BE2C (cell line): ENCODE measurements at regions not wholly inside any gene's neighbourhood (a gene's known extent, or its start where the extent isn't known, plus 50 kb on each side); places are given as distances from the start of the nearest gene placed in this dataset.
"Not testable (repeated sequence)": the region's sequence is repeated elsewhere in the genome, so short reads cannot be mapped to it uniquely, and the experiment has no call there.

ENCODE experiments used
- DNase-seq: peaks from one replicate; pipeline ENCODE4 v3.0.0-alpha.2; 2020
- H3K27me3 ChIP-seq: fragments of 250-450 bp; sonication (Bioruptor Pico); 2 replicates; pipeline ENCODE4 v1.5.1; 2020; ENCODE audit warnings: mild to moderate bottlenecking
- H3K36me3 ChIP-seq: fragments of 250-450 bp; sonication (Bioruptor Pico); 2 replicates; pipeline ENCODE4 v1.5.1; 2020; ENCODE audit warnings: mild to moderate bottlenecking
- H3K4me1 ChIP-seq: fragments of 250-450 bp; sonication (Bioruptor Pico); 2 replicates; pipeline ENCODE4 v1.5.1; 2020
- H3K4me3 ChIP-seq: 2 replicates; pipeline ENCODE4 v1.5.1; 2011; ENCODE audit warnings: low read depth, low read length
- H3K9me3 ChIP-seq: fragments of 250-450 bp; sonication (Bioruptor Pico); 2 replicates; pipeline ENCODE4 v1.5.1; 2020
- TF ChIP-seq, protein P1 (sequence below): IDR thresholded peaks from 2 replicates; pipeline ENCODE4 v1.5.1; 2012; ENCODE audit warnings: mild to moderate bottlenecking, low read depth, low read length

DNA sequence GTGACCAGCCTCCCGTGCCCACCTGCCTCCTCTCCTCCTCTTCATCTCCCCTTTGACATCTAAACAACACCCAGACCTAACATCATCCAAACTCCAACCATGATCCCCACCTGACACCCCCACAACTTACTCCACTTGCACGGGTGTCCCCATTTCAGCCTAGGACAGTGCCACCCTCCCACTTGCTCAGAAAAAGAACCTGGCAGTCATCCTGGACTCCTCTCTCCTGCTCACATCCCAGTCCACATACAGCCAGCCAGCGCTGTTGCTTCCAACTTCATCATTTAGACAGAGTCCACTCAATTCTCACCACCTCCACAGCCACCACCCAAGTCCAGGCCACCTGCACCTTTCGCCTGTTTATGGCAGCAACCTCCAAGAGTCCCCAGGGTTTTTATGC lies 485.7 kb downstream of the MN1 start:
- no peak overlapping the region for H3K4me3 ChIP-seq

DNA sequence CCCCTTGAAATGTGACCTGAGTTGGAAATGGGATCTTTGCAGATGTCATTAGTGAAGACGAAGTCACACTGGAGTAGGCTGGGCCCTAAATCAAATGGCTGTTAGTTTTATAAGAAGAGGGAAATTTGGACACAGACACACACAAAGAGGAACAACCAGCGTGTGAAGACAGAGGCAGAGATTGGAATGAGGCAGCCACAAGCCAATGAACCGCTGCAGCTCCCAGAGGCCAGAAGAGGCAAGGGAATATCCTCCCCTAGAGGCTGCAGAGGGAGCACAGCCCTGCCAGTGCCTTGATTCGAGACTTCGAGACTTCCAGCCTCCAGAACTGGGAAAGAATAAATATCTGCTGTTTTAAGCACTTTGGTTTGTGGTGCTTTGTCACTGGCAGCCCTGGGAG lies 484.5 kb downstream of the MN1 start:
- Histone ChIP-seq H3K36me3 (no peaks in the 10 kb centered on the region), H3K4me1 (peaks cover 7% of the 10 kb centered on the region; the same call in 1 of the 2 replicates), H3K27me3 (peaks cover 3% of the 10 kb centered on the region; the same call in 1 of the 2 replicates), H3K9me3 (no peaks in the 10 kb centered on the region), H3K4me3 (no peak overlapping the region)
- TF ChIP-seq, protein P1, sequence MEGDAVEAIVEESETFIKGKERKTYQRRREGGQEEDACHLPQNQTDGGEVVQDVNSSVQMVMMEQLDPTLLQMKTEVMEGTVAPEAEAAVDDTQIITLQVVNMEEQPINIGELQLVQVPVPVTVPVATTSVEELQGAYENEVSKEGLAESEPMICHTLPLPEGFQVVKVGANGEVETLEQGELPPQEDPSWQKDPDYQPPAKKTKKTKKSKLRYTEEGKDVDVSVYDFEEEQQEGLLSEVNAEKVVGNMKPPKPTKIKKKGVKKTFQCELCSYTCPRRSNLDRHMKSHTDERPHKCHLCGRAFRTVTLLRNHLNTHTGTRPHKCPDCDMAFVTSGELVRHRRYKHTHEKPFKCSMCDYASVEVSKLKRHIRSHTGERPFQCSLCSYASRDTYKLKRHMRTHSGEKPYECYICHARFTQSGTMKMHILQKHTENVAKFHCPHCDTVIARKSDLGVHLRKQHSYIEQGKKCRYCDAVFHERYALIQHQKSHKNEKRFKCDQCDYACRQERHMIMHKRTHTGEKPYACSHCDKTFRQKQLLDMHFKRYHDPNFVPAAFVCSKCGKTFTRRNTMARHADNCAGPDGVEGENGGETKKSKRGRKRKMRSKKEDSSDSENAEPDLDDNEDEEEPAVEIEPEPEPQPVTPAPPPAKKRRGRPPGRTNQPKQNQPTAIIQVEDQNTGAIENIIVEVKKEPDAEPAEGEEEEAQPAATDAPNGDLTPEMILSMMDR: peak; percentile 36
- no peak for DNase-seq

More for the DNA sequence above, 485.7 kb downstream of the MN1 start:
- Histone ChIP-seq H3K27me3 (peaks cover 2% of the 10 kb centered on the region; the same call in 1 of the 2 replicates), H3K4me1 (peaks cover 7% of the 10 kb centered on the region; the same call in 1 of the 2 replicates), H3K9me3 (no peaks in the 10 kb centered on the region), H3K36me3 (no peaks in the 10 kb centered on the region)
- DNase-seq: no peak
- TF ChIP-seq, protein P1: no peak

DNA sequence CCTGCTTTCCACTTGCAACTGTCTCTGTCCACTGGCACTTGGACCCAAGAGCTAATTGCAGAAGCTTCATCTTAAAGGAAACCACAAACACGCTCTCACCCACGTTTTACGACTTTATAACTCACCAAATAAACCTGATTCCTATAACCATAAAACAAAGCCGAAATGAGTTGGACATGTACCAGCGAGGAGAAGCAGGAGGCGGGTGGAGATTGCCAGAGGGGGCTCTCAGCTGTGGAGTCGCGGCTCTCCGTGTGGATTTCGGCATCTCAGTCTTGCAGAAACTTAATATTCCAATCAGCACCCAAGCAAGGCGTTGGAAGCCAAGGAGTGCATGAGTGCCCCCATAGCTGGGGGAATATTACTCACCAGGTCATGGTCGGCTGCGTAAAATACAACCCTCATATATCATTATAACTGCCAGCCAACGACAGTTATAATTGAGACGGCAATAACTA lies 483.6 kb downstream of the MN1 start:
- Histone ChIP-seq H3K36me3 (no peaks in the 10 kb centered on the region), H3K27me3 (peaks cover 3% of the 10 kb centered on the region; the same call in 1 of the 2 replicates), H3K9me3 (no peaks in the 10 kb centered on the region), H3K4me3 (no peak overlapping the region), H3K4me1 (peaks cover 3% of the 10 kb centered on the region; the same call in 1 of the 2 replicates)
- TF ChIP-seq, protein P1: no peak
- DNase-seq: no peak

DNA sequence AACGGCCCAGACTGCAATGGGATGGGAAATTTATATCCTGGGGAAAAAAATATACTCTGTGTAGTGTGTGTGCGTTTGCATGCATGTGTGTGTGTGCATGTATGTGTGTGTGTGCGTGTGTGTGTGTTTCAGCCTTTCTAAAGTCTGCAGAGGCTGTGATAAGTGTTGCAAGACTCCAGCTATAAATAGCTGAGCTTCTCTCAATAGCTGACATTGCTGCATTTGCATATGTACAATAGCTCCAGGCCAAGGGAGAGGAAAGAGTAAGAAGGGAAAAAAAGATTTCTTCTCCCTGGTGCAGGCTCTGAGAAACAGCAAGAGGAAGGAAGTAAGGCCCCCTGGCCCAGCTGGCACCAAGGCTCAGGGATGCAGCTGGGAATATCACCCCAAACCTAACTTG lies 483.0 kb downstream of the MN1 start:
- H3K9me3 ChIP-seq: no peaks in the 10 kb centered on the region
- no peak overlapping the region for H3K4me3 ChIP-seq
- TF ChIP-seq, protein P1: no peak
- H3K4me1 ChIP-seq: peaks cover 3% of the 10 kb centered on the region; the same call in 1 of the 2 replicates
- H3K36me3 ChIP-seq: no peaks in the 10 kb centered on the region
- no peak for DNase-seq
- H3K27me3 ChIP-seq: peaks cover 3% of the 10 kb centered on the region; the same call in 1 of the 2 replicates

DNA sequence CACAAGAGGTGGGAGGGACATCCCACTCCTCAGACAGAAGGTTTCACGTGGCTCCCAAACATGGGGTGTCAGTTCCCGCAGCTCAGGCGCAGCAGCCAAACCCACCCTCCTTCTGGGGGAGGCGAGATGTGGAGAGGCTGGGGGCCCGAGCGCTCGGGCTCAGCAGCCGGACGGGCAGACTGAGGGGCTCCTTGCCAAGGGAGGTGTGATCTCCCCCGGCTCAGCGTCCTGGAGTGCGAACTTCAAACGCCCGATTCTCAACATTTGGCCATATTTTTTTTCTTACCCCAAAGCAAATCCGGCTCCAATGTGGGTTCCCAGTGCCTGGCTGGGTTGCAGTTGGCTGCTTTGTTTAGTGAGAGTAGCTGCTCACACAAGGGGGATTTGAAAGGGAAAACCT lies 477.9 kb downstream of the MN1 start:
- Histone ChIP-seq H3K27me3 (peaks cover 3% of the 10 kb centered on the region; the same call in 1 of the 2 replicates), H3K4me3 (no peak overlapping the region), H3K4me1 (no peaks in the 10 kb centered on the region), H3K9me3 (no peaks in the 10 kb centered on the region), H3K36me3 (no peaks in the 10 kb centered on the region)
- no peak for DNase-seq
- TF ChIP-seq, protein P1: no peak

DNA sequence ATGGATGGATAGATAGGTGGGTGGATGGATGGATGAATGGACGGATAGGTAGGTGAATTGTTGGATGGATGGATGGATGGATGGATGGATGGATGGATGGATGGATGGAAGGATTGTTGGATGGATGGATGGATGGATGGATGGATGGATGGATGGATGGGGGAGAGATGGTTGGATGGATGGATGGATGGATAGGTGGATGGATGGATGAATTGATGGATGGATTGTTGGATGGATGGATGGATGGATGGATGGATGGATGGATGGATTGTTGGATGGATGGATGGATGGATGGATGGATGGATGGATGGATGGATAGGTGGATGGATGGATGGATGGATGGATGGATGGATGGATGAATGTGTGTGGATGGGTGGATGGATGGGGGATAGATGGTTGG lies 476.6 kb downstream of the MN1 start:
- H3K4me3 ChIP-seq, H3K4me1 ChIP-seq, H3K9me3 ChIP-seq, DNase-seq, H3K27me3 ChIP-seq, H3K36me3 ChIP-seq: not testable (repeated sequence)

DNA sequence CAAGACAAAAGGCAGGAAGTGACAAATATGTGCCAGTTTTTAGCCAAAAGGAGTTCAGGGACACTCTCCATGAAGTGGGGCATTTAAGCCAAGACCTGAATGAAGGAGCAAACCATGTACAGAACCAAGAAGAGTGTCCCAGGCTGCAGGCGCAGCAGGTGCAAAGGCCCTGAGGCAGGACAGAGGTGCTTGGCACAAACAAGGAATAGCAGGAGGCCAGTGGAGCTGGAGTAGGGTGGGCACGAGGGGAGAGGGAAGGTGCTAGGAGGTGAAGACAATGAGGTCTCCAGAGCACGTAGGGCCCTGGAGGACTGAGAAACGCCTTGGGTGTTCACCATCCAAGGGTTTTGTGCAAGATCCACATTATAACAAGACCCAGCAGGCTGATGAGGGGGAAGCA lies 474.1 kb downstream of the MN1 start:
- Histone ChIP-seq H3K9me3 (no peaks in the 10 kb centered on the region), H3K4me1 (no peaks in the 10 kb centered on the region; the same call in 1 of the 2 replicates), H3K4me3 (no peak overlapping the region), H3K27me3 (no peaks in the 10 kb centered on the region), H3K36me3 (no peaks in the 10 kb centered on the region)
- no peak for DNase-seq
- TF ChIP-seq, protein P1: no peak
